Upper lobe of right lung (tissue), 1 donor: ENCODE measurements at regions not wholly inside any gene's neighbourhood (a gene's known extent, or its start where the extent isn't known, plus 50 kb on each side); places are given as distances from the start of the nearest gene placed in this dataset.

Source experiments
- ATAC-seq: fragments of 200-7000 bp; cut with Tn5 transposase; one replicate; pipeline ENCODE4 v1.9.1; 2020; ENCODE audit warnings: mild to moderate bottlenecking, moderate library complexity
- DNase-seq: peaks from one replicate; pipeline ENCODE4 v3.0.0-alpha.2; 2020
- H3K27ac ChIP-seq: fragments of 200-600 bp; one replicate; pipeline ENCODE4 v1.8.0; 2022
- H3K27me3 ChIP-seq: fragments of 200-600 bp; one replicate; pipeline ENCODE4 v1.8.0; 2022; ENCODE audit warnings: mild to moderate bottlenecking
- H3K36me3 ChIP-seq: fragments of 200-600 bp; one replicate; pipeline ENCODE4 v1.8.0; 2022
- H3K4me1 ChIP-seq: fragments of 200-600 bp; one replicate; pipeline ENCODE4 v1.8.0; 2022
- H3K4me3 ChIP-seq: fragments of 200-600 bp; one replicate; pipeline ENCODE4 v1.8.0; 2022; ENCODE audit warnings: mild to moderate bottlenecking
- H3K9me3 ChIP-seq: fragments of 200-600 bp; one replicate; pipeline ENCODE4 v1.8.0; 2022
- intact Hi-C: fragments of 100-400 bp; cut with DNase I; formaldehyde crosslinking; loops from one replicate; pipeline ENCODE4 v1.11.0; 2022
- TF ChIP-seq, protein P1 (sequence below): fragments of 200-600 bp; IDR thresholded peaks from one replicate; pipeline ENCODE4 v1.8.0; 2022; ENCODE audit warnings: antibody characterized with exemption
- donor health status: DM: no; HTN: yes; CAD: no; lungs with severe emphysema.

DNA sequence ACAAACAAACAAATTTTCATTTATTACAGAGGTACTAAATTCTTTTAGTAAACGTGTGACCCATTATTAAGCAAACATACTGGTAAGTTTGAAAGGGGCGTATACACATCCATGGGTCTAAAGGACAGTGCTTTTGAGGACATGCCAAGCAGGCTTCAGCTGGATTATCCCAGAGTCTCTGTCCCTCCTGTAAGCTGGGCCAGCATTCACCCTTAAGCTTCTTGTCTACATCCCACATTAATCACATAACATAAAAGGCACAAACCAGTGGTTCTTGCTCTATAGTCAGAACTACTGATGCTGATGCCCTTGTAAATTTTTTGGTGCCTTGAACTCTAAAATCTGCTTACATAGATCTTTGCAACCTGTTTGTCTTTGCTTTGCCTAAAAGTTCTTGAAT is 150.8 kb upstream of the BNIP2 start:
- Histone ChIP-seq H3K27ac (no peak overlapping the region), H3K4me1 (no peaks in the 10 kb centered on the region), H3K4me3 (no peak overlapping the region), H3K9me3 (no peaks in the 10 kb centered on the region), H3K36me3 (no peaks in the 10 kb centered on the region), H3K27me3 (no peaks in the 10 kb centered on the region)
- intact Hi-C loops = no loop called here
- TF ChIP-seq, protein P1, sequence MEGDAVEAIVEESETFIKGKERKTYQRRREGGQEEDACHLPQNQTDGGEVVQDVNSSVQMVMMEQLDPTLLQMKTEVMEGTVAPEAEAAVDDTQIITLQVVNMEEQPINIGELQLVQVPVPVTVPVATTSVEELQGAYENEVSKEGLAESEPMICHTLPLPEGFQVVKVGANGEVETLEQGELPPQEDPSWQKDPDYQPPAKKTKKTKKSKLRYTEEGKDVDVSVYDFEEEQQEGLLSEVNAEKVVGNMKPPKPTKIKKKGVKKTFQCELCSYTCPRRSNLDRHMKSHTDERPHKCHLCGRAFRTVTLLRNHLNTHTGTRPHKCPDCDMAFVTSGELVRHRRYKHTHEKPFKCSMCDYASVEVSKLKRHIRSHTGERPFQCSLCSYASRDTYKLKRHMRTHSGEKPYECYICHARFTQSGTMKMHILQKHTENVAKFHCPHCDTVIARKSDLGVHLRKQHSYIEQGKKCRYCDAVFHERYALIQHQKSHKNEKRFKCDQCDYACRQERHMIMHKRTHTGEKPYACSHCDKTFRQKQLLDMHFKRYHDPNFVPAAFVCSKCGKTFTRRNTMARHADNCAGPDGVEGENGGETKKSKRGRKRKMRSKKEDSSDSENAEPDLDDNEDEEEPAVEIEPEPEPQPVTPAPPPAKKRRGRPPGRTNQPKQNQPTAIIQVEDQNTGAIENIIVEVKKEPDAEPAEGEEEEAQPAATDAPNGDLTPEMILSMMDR = no peak
- DNase-seq (no peak), ATAC-seq (no peak)

DNA sequence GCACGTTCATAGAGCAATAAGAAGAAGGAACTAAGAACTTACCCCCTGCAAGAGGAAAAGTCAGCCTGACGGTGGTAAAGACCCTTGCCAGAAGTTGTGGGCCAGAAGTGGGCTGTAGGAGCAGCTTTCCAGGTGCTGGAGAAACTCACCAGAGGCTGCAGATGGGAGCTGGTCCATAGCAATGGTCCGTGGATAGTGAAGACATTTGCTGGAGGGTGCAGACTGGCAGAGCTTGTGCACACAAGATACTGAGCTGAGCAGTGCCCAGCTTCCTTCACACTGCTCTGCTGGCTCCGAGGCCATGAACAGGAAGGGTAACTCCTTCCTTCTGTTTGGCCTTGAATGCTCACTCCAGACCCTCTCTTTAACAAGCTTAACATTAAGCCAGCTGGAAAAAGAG is 149.8 kb upstream of the BNIP2 start:
- TF ChIP-seq, protein P1 = no peak
- ATAC-seq = peak; percentile 28
- intact Hi-C loops = no loop called here
- Histone ChIP-seq H3K36me3 (no peaks in the 10 kb centered on the region), H3K4me3 (no peak overlapping the region), H3K27me3 (no peaks in the 10 kb centered on the region), H3K4me1 (no peaks in the 10 kb centered on the region), H3K27ac (no peak overlapping the region), H3K9me3 (no peaks in the 10 kb centered on the region)
- no peak for DNase-seq

DNA sequence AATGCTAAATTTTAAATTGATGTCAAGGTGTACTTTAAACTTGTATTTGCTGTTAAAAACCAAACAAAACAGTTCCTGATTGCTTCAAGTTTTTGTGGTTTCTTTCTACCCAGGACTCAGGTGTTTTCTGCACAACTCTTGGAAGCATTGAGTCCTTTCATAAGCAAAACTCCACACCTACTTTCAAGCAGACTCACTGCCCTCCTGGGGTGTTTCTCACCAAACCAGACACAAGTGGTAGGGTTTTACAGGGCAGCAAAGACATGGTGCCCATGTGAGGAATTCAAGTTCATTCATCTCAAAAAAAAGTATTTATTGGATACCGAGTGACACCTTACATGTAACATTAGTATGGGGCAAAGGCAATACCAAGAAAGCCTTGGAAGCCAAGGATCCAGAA is 146.7 kb upstream of the BNIP2 start:
- no peak overlapping the region for H3K4me3 ChIP-seq
- H3K27me3 ChIP-seq = no peaks in the 10 kb centered on the region
- ATAC-seq = no peak
- H3K4me1 ChIP-seq = no peaks in the 10 kb centered on the region
- H3K36me3 ChIP-seq = no peaks in the 10 kb centered on the region
- H3K27ac ChIP-seq = no peak overlapping the region
- intact Hi-C loops = no loop called here
- TF ChIP-seq, protein P1 = no peak
- no peaks in the 10 kb centered on the region for H3K9me3 ChIP-seq
- no peak for DNase-seq

DNA sequence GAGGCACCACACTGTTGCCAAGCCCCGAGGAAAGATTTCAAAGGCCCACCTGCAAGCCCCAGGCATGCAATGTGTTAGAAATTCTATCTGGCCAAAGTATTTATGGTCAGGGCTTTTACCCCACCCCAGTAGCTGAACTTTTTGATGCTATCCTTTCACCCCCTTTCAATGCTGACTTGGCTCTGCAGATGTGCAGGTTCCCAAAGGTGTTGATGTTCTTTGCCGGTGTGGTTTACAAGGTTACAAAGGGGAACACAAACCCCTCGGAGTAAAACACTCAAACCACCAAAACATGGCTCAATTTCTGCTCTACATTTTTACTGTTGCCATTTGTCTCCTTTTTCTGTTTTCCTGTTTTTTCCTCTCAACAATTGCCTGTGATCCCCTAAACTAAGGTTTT is 145.4 kb upstream of the BNIP2 start:
- H3K9me3 ChIP-seq = no peaks in the 10 kb centered on the region
- no peaks in the 10 kb centered on the region for H3K4me1 ChIP-seq
- DNase-seq (no peak), ATAC-seq (no peak)
- no peak overlapping the region for H3K27ac ChIP-seq
- intact Hi-C loops = no loop called here
- no peaks in the 10 kb centered on the region for H3K27me3 ChIP-seq
- H3K4me3 ChIP-seq = no peak overlapping the region
- H3K36me3 ChIP-seq = no peaks in the 10 kb centered on the region
- TF ChIP-seq, protein P1 = no peak

DNA sequence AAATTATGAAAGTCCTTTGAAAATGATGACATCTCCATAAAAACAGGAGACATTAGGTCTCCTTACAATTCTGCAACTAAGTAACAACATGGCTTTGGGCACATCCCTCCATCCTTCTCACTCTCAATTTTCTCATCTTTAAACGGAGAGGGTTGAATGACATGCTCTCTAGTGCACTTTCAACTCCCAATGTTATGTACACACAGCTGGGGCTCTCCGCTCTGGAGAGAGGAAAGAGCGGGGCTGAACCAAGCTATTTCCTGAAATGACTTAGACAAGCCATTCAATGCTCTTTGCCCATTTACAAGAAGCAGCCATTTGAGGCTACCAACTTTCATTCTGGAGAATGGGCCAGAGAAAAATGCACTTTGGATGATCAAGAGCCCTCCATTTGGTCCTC is 144.2 kb upstream of the BNIP2 start:
- no peak for DNase-seq
- intact Hi-C loops = no loop called here
- TF ChIP-seq, protein P1 = no peak
- H3K27ac ChIP-seq = no peak overlapping the region
- no peaks in the 10 kb centered on the region for H3K27me3 ChIP-seq
- no peak for ATAC-seq
- H3K36me3 ChIP-seq = no peaks in the 10 kb centered on the region
- no peak overlapping the region for H3K4me3 ChIP-seq
- H3K9me3 ChIP-seq = no peaks in the 10 kb centered on the region
- H3K4me1 ChIP-seq = no peaks in the 10 kb centered on the region

DNA sequence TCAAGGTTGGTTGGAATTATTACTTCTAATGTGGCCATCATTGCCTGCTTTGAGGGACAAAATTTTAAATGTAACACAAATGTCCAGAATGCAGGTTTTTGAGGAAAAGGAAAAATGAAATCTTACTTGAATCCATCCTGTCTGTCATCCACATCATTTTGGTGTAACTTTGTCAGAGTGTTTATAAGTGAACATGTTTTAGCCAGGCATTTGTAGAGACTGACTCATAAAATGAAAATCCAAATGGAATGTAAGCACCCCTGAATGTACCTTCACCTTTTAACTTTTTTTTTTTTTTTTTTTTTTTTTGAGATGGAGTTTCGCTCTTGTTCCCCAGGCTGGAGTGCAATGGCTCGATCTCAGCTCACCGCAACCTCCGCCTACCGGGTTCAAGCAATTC is 141.8 kb upstream of the BNIP2 start:
- Histone ChIP-seq H3K27me3 (no peaks in the 10 kb centered on the region), H3K27ac (no peak overlapping the region), H3K9me3 (no peaks in the 10 kb centered on the region), H3K36me3 (no peaks in the 10 kb centered on the region), H3K4me1 (no peaks in the 10 kb centered on the region), H3K4me3 (no peak overlapping the region)
- ATAC-seq = no peak
- DNase-seq = no peak
- intact Hi-C loops = no loop called here
- TF ChIP-seq, protein P1 = no peak
